ENCODE measurements at regions not wholly inside any gene's neighbourhood (a gene's known extent, or its start where the extent isn't known, plus 50 kb on each side); places are given as distances from the start of the nearest gene placed in this dataset.

DNA sequence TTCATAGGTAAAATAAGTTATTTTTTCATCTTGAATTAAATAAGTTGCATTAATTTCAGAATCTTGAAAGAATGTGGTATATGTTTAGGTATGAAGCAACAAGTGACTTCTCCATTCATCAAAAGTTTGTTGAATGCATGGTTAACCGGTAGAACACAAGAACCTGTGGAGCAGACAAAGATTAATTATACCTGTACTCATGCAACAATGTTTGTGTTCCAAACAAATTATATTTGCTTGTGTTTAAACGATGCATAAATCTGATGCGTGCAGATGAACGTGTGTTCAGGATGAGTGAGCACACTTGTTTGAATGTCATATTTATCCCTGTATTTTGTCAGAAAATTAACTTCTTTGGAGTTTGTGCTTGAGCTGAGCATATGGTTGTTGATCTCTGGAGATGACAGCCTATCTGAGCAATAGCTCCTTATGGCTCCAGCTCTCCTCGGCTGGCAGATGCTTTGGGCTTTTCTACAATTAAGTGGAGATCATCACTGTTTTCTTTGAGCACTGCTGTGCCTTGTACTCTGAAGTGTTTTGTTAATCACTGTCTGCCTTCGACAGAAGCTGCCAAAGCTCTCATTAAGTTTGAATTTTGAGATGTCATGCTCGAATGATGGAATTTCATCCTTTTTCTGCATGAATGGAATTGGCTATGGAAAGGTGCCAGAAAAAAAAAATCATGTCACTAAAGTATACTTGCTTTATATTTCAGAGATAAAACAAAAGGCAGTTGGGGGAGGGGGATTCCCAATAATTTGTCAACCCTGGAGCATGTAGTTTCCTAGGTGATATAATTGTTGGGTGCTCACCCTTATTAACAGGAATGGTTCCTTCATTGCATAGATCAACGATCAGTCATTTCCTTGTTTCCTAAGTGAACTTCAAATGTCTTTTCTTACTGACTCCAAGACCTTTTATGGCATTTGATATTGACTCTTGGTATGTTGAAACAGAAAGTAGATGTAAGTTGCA lies 502.5 kb upstream of the ARRDC3 start:
- Histone ChIP-seq H3K27ac (ENCODE audit: low read depth, low read length, severe bottlenecking) (no peak overlapping the region), H3K4me1 (ENCODE audit: control insufficient read depth, insufficient read depth, low read length, poor library complexity, severe bottlenecking) (no peaks in the 10 kb centered on the region), H3K36me3 (ENCODE audit: control insufficient read depth, insufficient read depth, low read length) (no peaks in the 10 kb centered on the region), H3K4me3 (ENCODE audit: extremely low read depth, insufficient read depth, low read length, poor library complexity, severe bottlenecking) (no peak overlapping the region), H3K9me3 (ENCODE audit: control insufficient read depth, low read length) (no peaks in the 10 kb centered on the region)
- WGBS, 2 experiments (ENCODE audit: insufficient coverage in 2 of 2): 75 to 83% methylated on average over 1 to 5 of the region's 8 CpGs

DNA sequence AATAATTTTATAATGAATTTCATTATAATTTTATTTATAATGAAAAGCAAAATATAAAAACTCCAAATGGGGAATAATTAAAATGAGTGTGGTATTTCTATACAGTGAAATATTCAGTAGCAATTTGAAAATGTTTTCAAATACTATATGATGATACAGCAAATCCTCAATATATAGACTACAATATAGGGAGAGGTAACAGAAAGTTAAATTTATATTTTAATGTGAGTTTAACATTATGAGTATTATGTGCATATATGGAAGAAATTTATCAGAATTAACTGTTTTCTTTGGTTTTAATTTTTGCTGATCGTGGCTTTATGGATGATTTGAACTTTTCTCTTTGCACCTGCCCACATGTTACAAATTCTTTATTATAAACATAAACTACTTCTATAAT lies 500.9 kb upstream of the ARRDC3 start:
- no peak overlapping the region for H3K4me3 ChIP-seq (ENCODE audit: extremely low read depth, insufficient read depth, low read length, poor library complexity, severe bottlenecking)
- no peaks in the 10 kb centered on the region for H3K36me3 ChIP-seq (ENCODE audit: control insufficient read depth, insufficient read depth, low read length)
- H3K4me1 ChIP-seq (ENCODE audit: control insufficient read depth, insufficient read depth, low read length, poor library complexity, severe bottlenecking): no peaks in the 10 kb centered on the region
- WGBS, 2 experiments (ENCODE audit: insufficient coverage in 2 of 2): no CpG with 5 or more reads among the region's 1 CpG
- no peaks in the 10 kb centered on the region for H3K9me3 ChIP-seq (ENCODE audit: control insufficient read depth, low read length)
- H3K27ac ChIP-seq (ENCODE audit: low read depth, low read length, severe bottlenecking): no peak overlapping the region

DNA sequence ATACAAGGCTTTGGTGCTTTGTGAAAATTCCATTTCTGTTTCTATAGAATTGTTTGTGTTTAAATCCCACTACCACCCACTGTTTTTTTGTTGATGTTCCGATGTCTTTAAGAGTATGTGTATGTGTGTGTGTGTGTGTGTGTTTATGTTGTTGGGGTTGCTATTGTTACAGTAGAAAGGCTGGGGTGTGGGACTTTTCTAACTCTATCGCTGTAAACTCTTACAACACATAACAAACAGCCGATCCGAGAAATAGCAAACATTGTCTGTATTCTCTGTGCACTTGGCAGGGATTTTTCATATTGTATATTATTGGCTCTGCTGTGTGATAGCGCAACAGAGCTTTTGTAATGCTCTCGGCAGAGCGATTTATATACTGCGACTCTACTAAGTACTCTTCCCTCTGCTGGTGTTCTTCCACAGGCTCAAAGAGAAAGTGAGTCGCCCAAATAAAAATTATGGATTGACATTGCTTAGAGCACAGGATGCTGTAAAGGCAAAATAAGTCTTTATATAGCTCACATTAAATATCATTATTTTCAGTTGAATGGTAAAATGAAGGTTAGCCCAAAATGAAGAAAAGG lies 492.2 kb upstream of the ARRDC3 start:
- WGBS, 2 experiments (ENCODE audit: insufficient coverage in 2 of 2): 93 to 100% methylated on average over 4 of the region's 9 CpGs
- Histone ChIP-seq H3K36me3 (ENCODE audit: control insufficient read depth, insufficient read depth, low read length) (no peaks in the 10 kb centered on the region), H3K4me1 (ENCODE audit: control insufficient read depth, insufficient read depth, low read length, poor library complexity, severe bottlenecking) (no peaks in the 10 kb centered on the region), H3K9me3 (ENCODE audit: control insufficient read depth, low read length) (no peaks in the 10 kb centered on the region), H3K27ac (ENCODE audit: low read depth, low read length, severe bottlenecking) (no peak overlapping the region), H3K4me3 (ENCODE audit: extremely low read depth, insufficient read depth, low read length, poor library complexity, severe bottlenecking) (no peak overlapping the region)

GRCh38 chr5:91867799-91868198 lies 484.7 kb upstream of the ARRDC3 start:
- H3K9me3 ChIP-seq (ENCODE audit: control insufficient read depth, low read length): no peaks in the 10 kb centered on the region
- H3K27ac ChIP-seq (ENCODE audit: low read depth, low read length, severe bottlenecking): no peak overlapping the region
- H3K4me3 ChIP-seq (ENCODE audit: extremely low read depth, insufficient read depth, low read length, poor library complexity, severe bottlenecking): no peak overlapping the region
- H3K4me1 ChIP-seq (ENCODE audit: control insufficient read depth, insufficient read depth, low read length, poor library complexity, severe bottlenecking): no peaks in the 10 kb centered on the region
- no peaks in the 10 kb centered on the region for H3K36me3 ChIP-seq (ENCODE audit: control insufficient read depth, insufficient read depth, low read length)

GRCh38 chr5:91865915-91866314 lies 482.8 kb upstream of the ARRDC3 start:
- Histone ChIP-seq H3K27ac (ENCODE audit: low read depth, low read length, severe bottlenecking) (no peak overlapping the region), H3K9me3 (ENCODE audit: control insufficient read depth, low read length) (no peaks in the 10 kb centered on the region), H3K4me3 (ENCODE audit: extremely low read depth, insufficient read depth, low read length, poor library complexity, severe bottlenecking) (no peak overlapping the region), H3K4me1 (ENCODE audit: control insufficient read depth, insufficient read depth, low read length, poor library complexity, severe bottlenecking) (no peaks in the 10 kb centered on the region), H3K36me3 (ENCODE audit: control insufficient read depth, insufficient read depth, low read length) (no peaks in the 10 kb centered on the region)

DNA sequence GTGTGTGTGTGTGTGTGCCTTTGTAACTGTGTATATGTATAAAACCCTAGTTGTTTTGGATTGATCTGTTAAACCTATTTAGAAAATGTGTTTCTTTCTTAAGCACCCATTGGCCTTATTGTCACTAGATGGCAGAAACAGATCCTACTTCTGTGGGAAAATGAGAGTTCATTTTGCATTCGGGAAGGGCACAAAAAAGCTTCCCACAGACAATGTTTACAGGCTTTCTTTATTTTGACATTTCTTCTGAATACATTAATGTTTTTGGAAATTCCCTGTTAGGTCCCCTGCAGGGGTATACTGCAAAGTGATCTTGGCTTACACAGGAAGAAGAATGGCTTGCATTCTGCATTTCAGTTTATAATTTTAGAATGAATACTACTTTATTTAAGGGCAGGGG lies 481.8 kb upstream of the ARRDC3 start:
- Histone ChIP-seq H3K4me3 (ENCODE audit: extremely low read depth, insufficient read depth, low read length, poor library complexity, severe bottlenecking) (no peak overlapping the region), H3K9me3 (ENCODE audit: control insufficient read depth, low read length) (no peaks in the 10 kb centered on the region), H3K36me3 (ENCODE audit: control insufficient read depth, insufficient read depth, low read length) (no peaks in the 10 kb centered on the region), H3K4me1 (ENCODE audit: control insufficient read depth, insufficient read depth, low read length, poor library complexity, severe bottlenecking) (no peaks in the 10 kb centered on the region), H3K27ac (ENCODE audit: low read depth, low read length, severe bottlenecking) (no peak overlapping the region)
- no CpG with 5 or more reads among the region's 1 CpG for WGBS, 2 experiments (ENCODE audit: insufficient coverage in 2 of 2)

DNA sequence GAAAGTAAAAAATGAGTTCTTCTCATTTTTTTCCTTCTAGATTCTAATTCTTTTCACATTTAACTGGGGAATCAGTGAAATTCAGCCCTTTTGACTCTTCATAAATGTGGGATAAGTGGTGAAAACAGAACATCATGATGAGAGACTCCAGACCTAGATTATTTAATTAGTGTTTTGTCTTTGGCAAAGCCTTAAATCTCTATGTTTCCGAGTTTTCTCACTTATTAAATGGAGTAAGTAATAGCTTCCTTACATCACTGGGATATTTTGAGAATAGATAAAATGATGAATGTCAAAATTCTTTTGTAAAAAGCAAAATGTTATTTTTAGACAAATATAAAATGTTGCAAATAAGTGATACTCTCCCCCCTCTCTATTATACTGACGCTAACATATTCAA lies 468.6 kb upstream of the ARRDC3 start:
- no peaks in the 10 kb centered on the region for H3K9me3 ChIP-seq (ENCODE audit: control insufficient read depth, low read length)
- no peak overlapping the region for H3K4me3 ChIP-seq (ENCODE audit: extremely low read depth, insufficient read depth, low read length, poor library complexity, severe bottlenecking)
- WGBS, 2 experiments (ENCODE audit: insufficient coverage in 2 of 2): no CpG with 5 or more reads among the region's 2 CpGs
- H3K36me3 ChIP-seq (ENCODE audit: control insufficient read depth, insufficient read depth, low read length): no peaks in the 10 kb centered on the region
- H3K4me1 ChIP-seq (ENCODE audit: control insufficient read depth, insufficient read depth, low read length, poor library complexity, severe bottlenecking): peaks cover 13% of the 10 kb centered on the region
- H3K27ac ChIP-seq (ENCODE audit: low read depth, low read length, severe bottlenecking): no peak overlapping the region

DNA sequence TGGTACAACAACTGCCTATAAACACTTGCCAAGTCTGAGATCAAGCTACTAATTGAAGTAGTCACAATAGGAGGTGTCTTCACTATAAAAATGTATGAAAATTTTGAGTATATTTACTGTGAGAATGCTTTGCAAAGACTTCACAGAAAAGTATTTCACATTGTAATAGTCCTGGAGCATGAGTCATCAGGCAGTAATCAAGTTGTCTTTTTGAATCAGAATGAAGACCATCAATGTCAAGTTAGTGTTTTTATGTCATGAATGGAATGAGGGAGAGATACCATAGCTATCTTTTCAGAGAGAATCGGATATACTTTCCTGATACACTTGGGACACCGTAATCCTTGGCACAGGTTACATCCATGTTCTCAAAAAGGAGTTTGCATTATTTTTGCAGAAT lies 466.9 kb upstream of the ARRDC3 start:
- Histone ChIP-seq H3K9me3 (ENCODE audit: control insufficient read depth, low read length) (no peaks in the 10 kb centered on the region), H3K27ac (ENCODE audit: low read depth, low read length, severe bottlenecking) (peak overlapping the region; percentile 90), H3K4me1 (ENCODE audit: control insufficient read depth, insufficient read depth, low read length, poor library complexity, severe bottlenecking) (peaks cover 13% of the 10 kb centered on the region), H3K4me3 (ENCODE audit: extremely low read depth, insufficient read depth, low read length, poor library complexity, severe bottlenecking) (no peak overlapping the region), H3K36me3 (ENCODE audit: control insufficient read depth, insufficient read depth, low read length) (no peaks in the 10 kb centered on the region)
- 95% methylated on average over 2 of the region's 2 CpGs; no CpG with 5 or more reads in 1 of the 2 experiments for WGBS, 2 experiments (ENCODE audit: insufficient coverage in 2 of 2)

DNA sequence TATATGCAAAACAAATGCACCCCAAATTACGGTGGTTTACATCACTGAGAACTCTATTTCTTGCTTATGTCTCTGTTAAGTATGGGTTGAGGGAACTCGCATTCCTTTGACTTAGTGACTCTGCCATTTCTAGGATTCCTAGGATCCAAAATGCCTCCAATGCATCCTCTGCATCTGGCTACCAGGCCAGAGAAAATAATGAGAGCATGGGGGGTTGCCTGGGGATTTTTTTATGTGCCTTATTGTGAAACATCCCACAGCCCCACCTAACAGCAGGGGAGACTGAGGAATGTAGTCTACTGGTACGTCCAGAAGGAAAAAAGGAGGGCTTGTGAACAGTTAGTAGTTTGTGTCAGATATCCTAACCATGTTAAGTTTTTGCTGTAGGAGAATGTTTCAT lies 466.0 kb upstream of the ARRDC3 start:
- Histone ChIP-seq H3K4me1 (ENCODE audit: control insufficient read depth, insufficient read depth, low read length, poor library complexity, severe bottlenecking) (peaks cover 13% of the 10 kb centered on the region), H3K27ac (ENCODE audit: low read depth, low read length, severe bottlenecking) (peak overlapping the region; percentile 90), H3K4me3 (ENCODE audit: extremely low read depth, insufficient read depth, low read length, poor library complexity, severe bottlenecking) (no peak overlapping the region), H3K9me3 (ENCODE audit: control insufficient read depth, low read length) (no peaks in the 10 kb centered on the region), H3K36me3 (ENCODE audit: control insufficient read depth, insufficient read depth, low read length) (no peaks in the 10 kb centered on the region)
- WGBS, 2 experiments (ENCODE audit: insufficient coverage in 2 of 2): 63 to 100% methylated on average over 1 of the region's 3 CpGs

DNA sequence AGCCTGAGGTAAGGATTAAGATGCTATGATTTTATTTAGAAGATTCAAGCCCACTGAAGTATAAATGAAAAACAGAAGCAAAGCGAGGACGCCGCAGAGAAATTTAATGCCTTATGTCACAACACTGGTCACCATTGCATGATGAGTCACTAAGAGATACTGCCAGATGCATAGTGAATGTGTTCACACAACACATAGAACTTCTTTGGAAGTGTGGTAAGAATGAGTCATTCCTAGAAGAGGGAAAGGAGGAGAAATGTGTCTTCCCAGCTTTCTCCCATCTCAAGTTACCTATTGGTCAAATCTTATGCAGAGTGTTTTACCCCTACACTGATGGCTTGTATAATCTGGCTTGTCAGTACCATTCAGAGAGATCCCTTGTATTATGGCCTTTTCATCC lies 465.3 kb upstream of the ARRDC3 start:
- WGBS, 2 experiments (ENCODE audit: insufficient coverage in 2 of 2): no CpG with 5 or more reads among the region's 3 CpGs
- peak overlapping the region; percentile 90 for H3K27ac ChIP-seq (ENCODE audit: low read depth, low read length, severe bottlenecking)
- H3K36me3 ChIP-seq (ENCODE audit: control insufficient read depth, insufficient read depth, low read length): no peaks in the 10 kb centered on the region
- no peaks in the 10 kb centered on the region for H3K9me3 ChIP-seq (ENCODE audit: control insufficient read depth, low read length)
- no peak overlapping the region for H3K4me3 ChIP-seq (ENCODE audit: extremely low read depth, insufficient read depth, low read length, poor library complexity, severe bottlenecking)
- H3K4me1 ChIP-seq (ENCODE audit: control insufficient read depth, insufficient read depth, low read length, poor library complexity, severe bottlenecking): peaks cover 13% of the 10 kb centered on the region

- Histone ChIP-seq H3K4me1 (ENCODE audit: control insufficient read depth, insufficient read depth, low read length, poor library complexity, severe bottlenecking) (no peaks in the 10 kb centered on the region), H3K36me3 (ENCODE audit: control insufficient read depth, insufficient read depth, low read length) (no peaks in the 10 kb centered on the region), H3K9me3 (ENCODE audit: control insufficient read depth, low read length) (no peaks in the 10 kb centered on the region), H3K4me3 (ENCODE audit: extremely low read depth, insufficient read depth, low read length, poor library complexity, severe bottlenecking) (no peak overlapping the region), H3K27ac (ENCODE audit: low read depth, low read length, severe bottlenecking) (no peak overlapping the region)
Observed at GRCh38 chr5:91841423-91841822, 458.3 kb upstream of the ARRDC3 start.
